ENCODE measurements at regions not wholly inside any gene's neighbourhood (a gene's known extent, or its start where the extent isn't known, plus 50 kb on each side); places are given as distances from the start of the nearest gene placed in this dataset.
"Not testable (repeated sequence)": the region's sequence is repeated elsewhere in the genome, so short reads cannot be mapped to it uniquely, and the experiment has no call there.

GRCh38 chr11:96779030-96779429 is 389.2 kb downstream of the JRKL start:
- no peak for DNase-seq (ENCODE audit: low read depth, low spot score)

GRCh38 chr11:96781082-96781481 is 391.3 kb downstream of the JRKL start:
- DNase-seq (ENCODE audit: low read depth, low spot score), result no peak

- DNase-seq (ENCODE audit: low read depth, low spot score), result no peak
These were observed 392.8 kb downstream of the JRKL start for GRCh38 chr11:96782632-96783031.

- DNase-seq (ENCODE audit: low read depth, low spot score), result no peak
These were observed 393.5 kb downstream of the JRKL start for GRCh38 chr11:96783311-96783710.

- DNase-seq (ENCODE audit: low read depth, low spot score), result no peak
These were observed 395.3 kb downstream of the JRKL start for GRCh38 chr11:96785073-96785472.

- DNase-seq (ENCODE audit: low read depth, low spot score), result no peak
These were observed 404.3 kb downstream of the JRKL start for GRCh38 chr11:96794152-96794551.

- no peak for DNase-seq (ENCODE audit: low read depth, low spot score)
These were observed 408.6 kb downstream of the JRKL start for GRCh38 chr11:96798445-96798844.

- DNase-seq (ENCODE audit: low read depth, low spot score), result no peak
These were observed 425.4 kb downstream of the JRKL start for GRCh38 chr11:96815236-96815635.

- no peak for DNase-seq (ENCODE audit: low read depth, low spot score)
These were observed 427.9 kb downstream of the JRKL start for GRCh38 chr11:96817482-96818399.

GRCh38 chr11:96827164-96827563 is 437.4 kb downstream of the JRKL start:
- no peak for DNase-seq (ENCODE audit: low read depth, low spot score)

- DNase-seq (ENCODE audit: low read depth, low spot score), result no peak
These were observed 452.0 kb downstream of the JRKL start for GRCh38 chr11:96841792-96842191.

GRCh38 chr11:96842731-96843130 is 452.9 kb downstream of the JRKL start:
- no peak for DNase-seq (ENCODE audit: low read depth, low spot score)

- DNase-seq (ENCODE audit: low read depth, low spot score), result no peak
These were observed 464.6 kb downstream of the JRKL start for GRCh38 chr11:96854425-96854824.

GRCh38 chr11:96861722-96862121 is 471.9 kb downstream of the JRKL start:
- DNase-seq (ENCODE audit: low read depth, low spot score), result not testable (repeated sequence)

- DNase-seq (ENCODE audit: low read depth, low spot score), result no peak
These were observed 473.7 kb downstream of the JRKL start for GRCh38 chr11:96863520-96863919.

GRCh38 chr11:96865020-96865419 is 475.2 kb downstream of the JRKL start:
- no peak for DNase-seq (ENCODE audit: low read depth, low spot score)

- DNase-seq (ENCODE audit: low read depth, low spot score), result no peak
These were observed 479.4 kb downstream of the JRKL start for GRCh38 chr11:96869207-96869606.

GRCh38 chr11:96875712-96876111 is 485.9 kb downstream of the JRKL start:
- no peak for DNase-seq (ENCODE audit: low read depth, low spot score)

- no peak for DNase-seq (ENCODE audit: low read depth, low spot score)
These were observed 488.7 kb downstream of the JRKL start for GRCh38 chr11:96878299-96879051.

- DNase-seq (ENCODE audit: low read depth, low spot score), result not testable (repeated sequence)
These were observed 492.8 kb downstream of the JRKL start for GRCh38 chr11:96882622-96883021.

- no peak for DNase-seq (ENCODE audit: low read depth, low spot score)
These were observed 495.6 kb downstream of the JRKL start for GRCh38 chr11:96885405-96885804.

- DNase-seq (ENCODE audit: low read depth, low spot score), result no peak
These were observed 496.1 kb downstream of the JRKL start for GRCh38 chr11:96885912-96886311.

GRCh38 chr11:96893988-96894387 is 504.2 kb downstream of the JRKL start:
- no peak for DNase-seq (ENCODE audit: low read depth, low spot score)

Data from brain pericyte (primary cell).